ENCODE measurements at regions not wholly inside any gene's neighbourhood (a gene's known extent, or its start where the extent isn't known, plus 50 kb on each side); places are given as distances from the start of the nearest gene placed in this dataset.

GRCh38 chr15:69824877-69825406 lies 272.8 kb downstream of the TLE3 start:
- TF ChIP-seq CTCF (IDR thresholded peaks at IDR 0.05; ENCODE audit: low read length) = no peak
- TF ChIP-seq EZH2 (optimal IDR thresholded peaks at IDR 0.05; ENCODE audit: low read depth, low read length) = no peak

Data from MM.1S (cell line).